Left lung (tissue), 4 donors: ENCODE measurements at regions not wholly inside any gene's neighbourhood (a gene's known extent, or its start where the extent isn't known, plus 50 kb on each side); places are given as distances from the start of the nearest gene placed in this dataset.

Experiments used
- ATAC-seq: fragments of 200-7000 bp; cut with Tn5 transposase; one replicate; pipeline ENCODE4 v1.9.1; 2020; ENCODE audit warnings: moderate library complexity
- DNase-seq, 4 donors: peaks; one replicate each; pipeline ENCODE4 v3.0.0-alpha.2; 2013 to 2020
- H3K27ac ChIP-seq, 2 donors: fragments of 200-600 bp; sonication (generic) in 1 of 2; one replicate each; pipeline versions ENCODE4 v1.5.0 to v1.8.0; 2020 to 2021
- H3K27me3 ChIP-seq, 2 donors: fragments of 200-600 bp; sonication (generic) in 1 of 2; one replicate each; pipeline versions ENCODE4 v1.5.0 to v1.8.0; 2020 to 2021
- H3K36me3 ChIP-seq, 2 donors: fragments of 200-600 bp; sonication (generic) in 1 of 2; one replicate each; pipeline versions ENCODE4 v1.5.0 to v1.8.0; 2020 to 2021
- H3K4me1 ChIP-seq, 2 donors: fragments of 200-600 bp; one replicate each; pipeline ENCODE4 v1.8.0; 2021
- H3K4me3 ChIP-seq, 2 donors: fragments of 200-600 bp; sonication (generic) in 1 of 2; one replicate each; pipeline versions ENCODE4 v1.5.0 to v1.8.0; 2020 to 2021; ENCODE audit warnings: mild to moderate bottlenecking in 1 of 2
- H3K9me3 ChIP-seq, 2 donors: fragments of 200-600 bp; sonication (generic) in 1 of 2; one replicate each; pipeline versions ENCODE4 v1.5.0 to v1.8.0; 2020 to 2021
- CTCF ChIP-seq, 2 donors: fragments of 200-600 bp; sonication (generic) in 1 of 2; IDR thresholded peaks; one replicate each; pipeline versions ENCODE4 v1.5.0 to v1.8.0; 2021; ENCODE audit warnings: antibody characterized with exemption in 2 of 2
- intact Hi-C, 2 donors: fragments of 100-400 bp; cut with DNase I; formaldehyde crosslinking; loops; one replicate each; pipeline versions ENCODE4 v1.11.2 to v1.14.2; 2022
- donor health status: DM: no; HTN: yes; CAD: no.
- donor health status: DM: no; HTN: no; CAD: no.

DNA sequence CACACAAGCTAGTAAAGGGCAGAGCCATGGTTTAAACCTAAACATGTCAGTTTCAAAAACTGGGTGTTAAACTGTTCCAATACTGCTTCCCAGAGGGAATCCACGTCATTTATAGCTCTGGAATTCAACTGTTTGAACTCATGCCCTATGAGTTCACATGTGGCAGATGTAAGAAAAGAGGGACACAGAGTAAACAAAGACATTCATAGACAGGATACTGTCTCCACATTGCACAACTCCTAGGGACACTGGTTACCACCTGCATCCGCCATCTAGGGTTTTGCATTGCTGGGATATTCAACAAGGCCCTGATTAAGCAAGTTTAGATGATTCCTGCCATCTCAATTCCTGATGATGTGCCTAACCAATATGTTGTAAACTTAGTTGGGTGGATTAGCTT, 134.1 kb upstream of the COL8A1 start:
- TF ChIP-seq CTCF (IDR thresholded peaks at IDR 0.05), result no peak
- H3K4me1 ChIP-seq, result peaks cover 12 to 16% of the 10 kb centered on the region in 2 donors
- no peaks in the 10 kb centered on the region for H3K27me3 ChIP-seq
- intact Hi-C loops, result no loop called here
- no peak overlapping the region for H3K4me3 ChIP-seq
- H3K36me3 ChIP-seq, result no peaks in the 10 kb centered on the region
- peak overlapping the region in 1 of 2 donors; percentile 8 for H3K27ac ChIP-seq
- DNase-seq (no peak), ATAC-seq (no peak)
- no peaks in the 10 kb centered on the region for H3K9me3 ChIP-seq

- no peak overlapping the region for H3K4me3 ChIP-seq
- H3K9me3 ChIP-seq, result no peaks in the 10 kb centered on the region
- H3K27ac ChIP-seq, result peak overlapping the region; percentile 8 to 42
- H3K36me3 ChIP-seq, result no peaks in the 10 kb centered on the region
- peaks cover 12 to 16% of the 10 kb centered on the region in 2 donors for H3K4me1 ChIP-seq
- H3K27me3 ChIP-seq, result no peaks in the 10 kb centered on the region
- peak; percentile 15 for ATAC-seq
- DNase-seq, result no peak
- no peak for TF ChIP-seq CTCF (IDR thresholded peaks at IDR 0.05)
- intact Hi-C loops, result no loop called here
Measured at GRCh38 chr3:99503350-99503749, 135.0 kb upstream of the COL8A1 start.

GRCh38 chr3:99502871-99503270, 135.5 kb upstream of the COL8A1 start:
- Histone ChIP-seq H3K4me1 (peaks cover 12 to 16% of the 10 kb centered on the region in 2 donors), H3K9me3 (no peaks in the 10 kb centered on the region), H3K27ac (peak overlapping the region in 1 of 2 donors; percentile 42), H3K4me3 (no peak overlapping the region), H3K27me3 (no peaks in the 10 kb centered on the region), H3K36me3 (no peaks in the 10 kb centered on the region)
- intact Hi-C loops, result no loop called here
- ATAC-seq (no peak), DNase-seq (no peak)
- TF ChIP-seq CTCF (IDR thresholded peaks at IDR 0.05), result no peak

GRCh38 chr3:99500485-99500884, 137.9 kb upstream of the COL8A1 start:
- H3K27me3 ChIP-seq, result no peaks in the 10 kb centered on the region
- H3K36me3 ChIP-seq, result no peaks in the 10 kb centered on the region
- DNase-seq, result no peak
- no peak overlapping the region for H3K27ac ChIP-seq
- ATAC-seq, result no peak
- no peak overlapping the region for H3K4me3 ChIP-seq
- TF ChIP-seq CTCF (IDR thresholded peaks at IDR 0.05), result no peak
- H3K4me1 ChIP-seq, result peaks cover 12 to 13% of the 10 kb centered on the region in 2 donors
- no peaks in the 10 kb centered on the region for H3K9me3 ChIP-seq
- intact Hi-C loops, result no loop called here

GRCh38 chr3:99499235-99500158, 138.9 kb upstream of the COL8A1 start:
- ATAC-seq (peak; percentile 88), DNase-seq (peak in 1 of 4 donors; percentile 23)
- no peak overlapping the region for H3K4me3 ChIP-seq
- no peaks in the 10 kb centered on the region for H3K9me3 ChIP-seq
- H3K27me3 ChIP-seq, result no peaks in the 10 kb centered on the region
- H3K4me1 ChIP-seq, result peaks cover 10 to 12% of the 10 kb centered on the region in 2 donors
- intact Hi-C loops, result no loop called here
- H3K36me3 ChIP-seq, result no peaks in the 10 kb centered on the region
- TF ChIP-seq CTCF (IDR thresholded peaks at IDR 0.05), result peak; percentile 43 to 66
- H3K27ac ChIP-seq, result no peak overlapping the region
